HG02970 (cell line): ENCODE measurements at regions not wholly inside any gene's neighbourhood (a gene's known extent, or its start where the extent isn't known, plus 50 kb on each side); places are given as distances from the start of the nearest gene placed in this dataset.

Experiments used
- ATAC-seq: cut with Tn5 transposase; IDR thresholded peaks from one replicate; pipeline ENCODE4 v1.9.1; 2021; ENCODE audit warnings: mild to moderate bottlenecking, moderate library complexity, moderate number of reproducible peaks; ENCODE audit not compliant: unreplicated experiment, low FRiP score

- no peak for ATAC-seq
Observed at GRCh38 chr1:91152331-91152730, 130.5 kb upstream of the ZNF644 start.

DNA sequence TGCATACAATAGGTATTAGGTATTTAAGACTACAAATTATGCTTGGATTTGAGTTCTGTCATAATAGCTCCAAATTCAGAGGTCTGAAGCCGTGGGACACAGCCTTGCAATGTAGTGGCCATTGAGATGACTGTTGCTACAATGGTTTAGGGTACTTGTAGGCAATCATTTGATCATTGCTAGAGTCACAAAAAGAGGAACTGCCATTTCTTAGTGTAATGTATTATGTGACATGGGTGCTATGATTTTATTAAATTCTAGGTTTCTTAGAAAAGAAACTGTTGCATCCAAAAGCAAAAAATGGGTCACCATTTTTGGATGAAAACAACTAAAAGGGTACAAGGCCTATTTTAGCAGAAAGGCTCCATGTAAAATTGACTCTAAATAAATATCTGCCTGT is 129.9 kb upstream of the ZNF644 start:
- ATAC-seq: no peak

DNA sequence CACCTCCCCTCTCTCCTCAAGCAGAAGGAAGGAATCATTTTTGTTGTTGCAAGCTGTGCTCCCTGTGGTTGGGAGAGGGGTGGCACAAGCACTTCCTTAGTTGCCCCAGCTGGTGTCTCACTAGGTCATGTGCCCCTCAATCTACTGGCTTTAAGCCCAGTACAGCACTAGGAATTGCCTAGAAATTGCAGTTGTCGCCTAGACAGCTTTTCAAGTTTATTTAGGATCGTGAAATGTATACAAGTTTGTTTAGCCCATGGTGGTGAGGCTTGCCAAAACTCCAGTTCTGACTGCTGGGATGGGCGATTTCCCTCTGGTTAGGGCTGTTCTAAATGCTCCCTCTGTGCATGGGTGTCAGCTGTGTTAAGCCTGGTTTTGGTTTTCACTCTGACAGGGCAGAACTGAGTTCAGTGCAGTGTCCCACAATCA is 126.8 kb upstream of the ZNF644 start:
- ATAC-seq: no peak

DNA sequence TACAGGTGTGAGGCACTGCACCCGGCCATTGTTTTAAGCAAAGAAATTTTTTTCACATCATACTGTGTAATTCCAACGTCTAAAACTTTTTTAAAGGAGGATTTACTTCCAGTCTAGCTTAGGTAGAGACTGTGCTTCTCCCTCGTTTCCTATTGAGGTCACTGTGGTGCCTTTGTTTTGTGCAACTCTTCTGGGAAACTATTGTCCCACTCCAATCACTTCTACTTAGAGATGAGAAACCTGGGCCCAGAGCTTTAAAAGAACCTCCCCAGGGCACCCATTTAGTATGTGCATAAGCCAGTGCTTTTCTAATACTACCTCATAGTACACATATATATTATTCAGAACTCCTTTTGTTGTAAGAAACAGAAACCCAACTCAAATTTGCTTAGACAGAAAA is 120.0 kb upstream of the ZNF644 start:
- no peak for ATAC-seq

GRCh38 chr1:91138959-91139358 is 117.1 kb upstream of the ZNF644 start:
- no peak for ATAC-seq

DNA sequence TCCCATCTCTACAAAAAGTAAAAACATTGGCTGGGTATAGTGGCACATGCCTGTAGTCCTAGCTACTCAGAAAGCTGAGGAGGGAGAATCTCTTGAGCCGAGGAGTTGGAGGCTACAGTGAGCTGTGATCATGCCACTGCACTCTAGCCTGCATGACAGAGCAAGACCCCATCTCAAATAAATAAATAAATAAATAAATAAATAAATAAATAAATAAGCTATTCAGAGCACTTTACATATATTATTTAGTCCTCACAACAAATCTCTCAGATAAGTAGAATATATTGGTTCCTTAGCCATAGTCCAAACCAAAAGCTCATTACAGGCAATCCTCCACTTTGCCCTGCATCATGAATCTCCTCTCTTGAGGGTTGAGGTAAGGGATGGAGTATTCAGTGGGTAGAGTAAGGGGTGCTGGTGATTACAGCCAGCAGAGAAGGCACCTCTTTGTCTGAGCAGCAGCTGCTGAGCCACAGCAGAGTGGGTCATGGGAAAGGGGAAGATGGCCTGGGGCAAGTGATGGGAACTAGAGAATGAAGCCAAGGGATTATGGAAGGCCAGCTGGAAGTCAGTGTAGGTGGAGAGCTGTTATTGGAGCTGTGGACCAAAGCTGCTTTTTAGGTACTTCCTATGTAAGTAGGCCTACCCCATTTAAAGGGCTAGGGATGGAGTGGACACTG is 115.5 kb upstream of the ZNF644 start:
- ATAC-seq: no peak

- ATAC-seq: no peak
Observed at GRCh38 chr1:91135799-91136198, 114.0 kb upstream of the ZNF644 start.

DNA sequence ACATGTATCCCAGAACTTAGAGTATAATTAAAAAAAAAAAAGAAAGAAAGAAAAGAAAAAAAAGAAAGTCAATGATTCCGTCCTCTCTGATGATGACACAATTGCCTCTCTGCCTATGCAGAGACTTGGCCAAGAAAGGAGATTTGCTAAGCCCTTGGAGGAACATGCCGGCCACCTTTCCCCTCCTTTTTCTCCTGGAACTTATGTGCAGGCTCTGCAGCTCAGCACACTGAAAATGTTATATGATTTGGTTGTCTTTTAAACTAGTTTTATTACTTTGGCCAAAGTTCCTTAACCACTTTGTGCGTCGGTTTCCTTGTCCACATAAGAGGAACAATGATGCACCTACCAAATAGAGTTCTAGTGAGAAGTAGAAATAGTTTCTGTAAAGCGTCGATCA is 111.4 kb upstream of the ZNF644 start:
- no peak for ATAC-seq

GRCh38 chr1:91130256-91130985 is 108.6 kb upstream of the ZNF644 start:
- ATAC-seq: no peak

GRCh38 chr1:91129458-91129857 is 107.6 kb upstream of the ZNF644 start:
- no peak for ATAC-seq

- ATAC-seq: no peak
Observed at GRCh38 chr1:91129017-91129416, 107.2 kb upstream of the ZNF644 start.

- ATAC-seq: no peak
Observed at GRCh38 chr1:91124989-91125417, 103.2 kb upstream of the ZNF644 start.

DNA sequence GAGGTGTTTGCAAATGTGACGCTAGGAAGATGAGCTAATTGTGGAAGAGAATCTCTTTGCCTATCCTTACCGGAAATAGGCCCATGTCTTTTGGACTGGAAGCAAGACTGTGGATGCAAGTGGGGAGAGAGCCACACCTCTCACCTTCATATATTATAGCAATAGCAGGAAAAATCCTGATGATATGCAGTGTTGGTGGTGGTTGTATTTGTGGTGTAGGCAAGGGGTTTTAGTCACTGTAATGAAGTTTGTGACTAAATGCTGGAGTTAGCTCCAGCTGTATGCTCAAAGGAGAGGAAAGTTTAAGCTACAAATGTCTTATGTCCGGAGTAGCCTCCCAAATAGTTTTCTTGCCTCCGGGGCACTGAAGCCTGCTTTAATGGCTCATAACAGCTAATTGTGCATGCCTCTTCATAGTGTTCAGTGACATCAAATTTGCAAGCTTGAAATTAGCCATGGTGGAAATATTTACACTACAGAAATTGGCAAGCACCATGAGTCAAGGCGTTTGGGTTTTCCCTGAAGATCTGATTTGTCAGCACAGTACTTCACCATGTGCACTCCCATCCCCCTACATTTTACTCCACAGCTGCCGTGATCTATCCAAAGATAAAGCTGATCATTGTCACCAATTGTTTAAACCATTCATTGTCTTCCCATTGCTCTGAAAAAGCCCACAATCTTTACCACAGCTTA is 102.6 kb upstream of the ZNF644 start:
- no peak for ATAC-seq

DNA sequence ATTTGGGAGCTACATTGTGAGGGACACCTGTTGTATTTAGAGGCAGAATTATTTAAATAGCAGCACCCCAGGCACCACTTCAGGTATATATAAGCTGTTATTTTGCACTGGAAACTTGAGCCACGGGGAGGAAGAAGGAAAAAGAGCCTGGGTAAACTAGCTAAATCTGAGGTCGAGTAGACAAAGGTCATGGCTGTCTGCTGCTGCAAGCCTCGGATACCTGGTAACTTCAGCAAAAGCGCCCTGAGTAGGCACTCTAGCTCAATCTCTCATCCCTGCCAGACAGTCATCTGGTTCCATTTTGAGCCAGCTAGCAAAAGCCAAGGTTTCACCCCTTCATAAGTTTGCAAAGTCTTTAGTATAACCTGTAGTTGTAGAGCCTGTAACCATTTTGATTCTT is 101.9 kb upstream of the ZNF644 start:
- no peak for ATAC-seq

DNA sequence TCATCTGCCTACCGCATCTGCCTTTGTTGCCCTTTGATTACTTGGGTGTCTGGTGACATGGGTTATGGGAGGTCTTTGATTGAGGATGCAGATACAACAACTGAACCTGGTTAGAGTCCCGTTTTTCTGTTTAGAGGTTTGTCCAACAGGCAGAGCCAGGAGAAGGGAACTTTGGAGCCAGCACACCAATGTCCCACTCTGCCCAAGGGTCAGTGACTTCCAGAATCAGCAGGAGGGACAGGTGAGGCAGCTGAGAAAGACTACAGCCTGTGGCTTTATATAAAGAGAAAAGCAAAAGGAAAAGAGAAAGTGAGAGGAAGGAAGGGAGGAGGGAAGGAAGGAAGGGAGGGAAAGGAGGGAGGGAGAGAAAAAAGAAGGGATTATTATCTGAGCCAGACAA is 101.5 kb upstream of the ZNF644 start:
- ATAC-seq: no peak

- no peak for ATAC-seq
Observed at GRCh38 chr1:91122106-91122717, 100.4 kb upstream of the ZNF644 start.

DNA sequence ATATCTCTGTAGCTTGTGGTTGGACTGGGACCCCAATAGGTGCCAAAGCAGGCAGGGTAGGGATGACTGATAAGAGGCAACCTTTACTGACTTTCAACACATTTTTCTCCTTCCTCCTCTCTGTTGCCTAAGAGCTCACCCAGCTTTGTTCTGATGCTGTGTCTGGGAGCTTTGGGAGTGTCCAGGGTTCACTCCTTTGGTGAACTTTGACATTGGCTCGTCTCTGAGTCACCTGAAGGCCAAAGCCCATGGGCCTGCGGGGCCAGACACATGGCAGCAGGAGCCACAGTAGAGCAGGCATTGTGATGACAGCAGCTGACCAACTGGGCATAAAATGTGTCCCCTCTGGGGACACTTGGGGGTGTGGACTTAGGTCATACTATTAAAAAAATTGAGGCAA is 99.5 kb upstream of the ZNF644 start:
- no peak for ATAC-seq

DNA sequence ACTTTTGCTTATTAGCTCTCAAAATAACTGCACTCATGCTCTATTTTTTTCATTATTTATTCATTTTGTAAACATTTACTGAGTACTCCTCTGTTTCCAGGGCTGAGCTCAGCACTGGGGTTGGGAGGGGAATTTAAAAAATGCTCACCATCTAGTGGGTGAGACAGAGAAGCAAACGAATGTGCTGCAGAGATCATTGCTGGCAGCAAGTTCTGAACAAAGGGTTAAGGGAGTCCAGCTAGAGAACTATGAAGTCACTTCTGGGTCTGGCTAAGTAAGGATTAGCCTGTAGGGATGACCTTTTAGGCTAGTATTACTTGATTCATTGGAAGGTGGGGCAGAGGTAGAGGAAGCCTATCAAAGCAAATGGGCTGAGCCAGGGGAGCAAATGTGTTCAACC is 99.1 kb upstream of the ZNF644 start:
- no peak for ATAC-seq

DNA sequence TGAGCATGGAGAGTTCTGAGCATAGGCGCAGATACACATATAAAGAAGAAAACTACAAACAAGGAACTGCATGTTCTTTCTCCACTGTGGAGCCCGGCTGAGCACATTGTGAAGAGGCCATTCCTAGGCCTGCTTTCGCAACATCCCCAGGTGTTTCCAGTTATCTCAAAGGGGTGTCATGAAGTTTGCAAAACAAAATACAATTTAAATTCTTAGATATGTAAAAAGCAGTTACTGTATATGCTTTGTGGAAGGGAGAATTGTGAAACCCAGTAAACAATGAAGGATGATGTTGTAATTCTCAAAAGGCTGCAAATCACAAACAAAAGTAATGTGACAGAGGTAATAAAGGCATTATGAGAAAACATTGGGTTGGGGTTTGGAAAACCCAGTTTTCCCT is 98.6 kb upstream of the ZNF644 start:
- no peak for ATAC-seq

DNA sequence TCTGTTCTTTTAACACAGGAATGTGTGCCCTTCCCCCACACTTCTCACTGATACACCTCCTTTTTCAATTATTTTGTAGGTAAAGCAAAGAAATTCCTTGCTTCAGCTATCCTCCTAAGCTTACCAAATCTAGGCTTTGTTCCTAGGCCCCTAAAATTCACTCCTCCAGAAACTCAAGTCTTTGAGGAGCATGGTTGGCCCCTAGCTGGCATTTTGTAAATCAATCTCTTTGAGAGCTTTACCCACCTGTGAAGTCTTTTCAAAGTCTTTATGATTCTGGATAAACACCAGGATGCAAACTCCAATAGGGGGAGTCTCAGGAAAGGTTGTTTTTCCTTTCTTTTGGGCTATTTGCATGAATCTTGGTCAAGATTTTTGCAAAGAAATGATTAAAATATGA is 82.9 kb upstream of the ZNF644 start:
- ATAC-seq: no peak

- ATAC-seq: no peak
Observed at GRCh38 chr1:91101328-91101727, 79.5 kb upstream of the ZNF644 start.
